ENCODE measurements at regions not wholly inside any gene's neighbourhood (a gene's known extent, or its start where the extent isn't known, plus 50 kb on each side); places are given as distances from the start of the nearest gene placed in this dataset.

DNA sequence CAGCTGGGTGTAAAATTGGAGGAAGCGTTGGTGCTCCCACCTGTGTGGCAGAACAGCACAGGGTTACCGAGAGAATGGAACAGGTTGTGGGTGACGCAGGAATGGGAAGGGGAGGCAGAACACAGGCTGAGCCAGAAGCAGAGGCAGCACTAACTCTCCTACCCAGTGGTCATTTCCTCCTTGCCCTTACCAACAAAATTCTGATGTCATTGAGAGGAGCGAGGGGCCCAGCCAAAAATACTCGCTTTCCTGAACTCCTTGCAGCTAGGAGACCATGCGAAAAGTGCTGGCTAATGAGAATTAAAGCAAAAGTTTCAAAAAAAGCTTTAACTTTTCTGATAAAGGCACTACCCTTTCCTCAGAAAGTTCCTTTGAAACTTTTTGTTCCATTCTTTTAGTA, 54.4 kb upstream of the HMGA2 start:
- no TSS peak for BruUV-seq (replicated peaks)
- Histone ChIP-seq H4K20me1 (ENCODE audit: insufficient read depth) (no peaks in the 10 kb centered on the region), H3K4me3 (no peak overlapping the region), H3K27ac (no peak overlapping the region), H2AFZ (no peak overlapping the region), H3K36me3 (ENCODE audit: low read depth) (no peaks in the 10 kb centered on the region), H3K9me3 (ENCODE audit: insufficient read depth, low read depth) (no peaks in the 10 kb centered on the region; the same call in 1 of the 2 replicates), H3K79me2 (ENCODE audit: low read depth) (no peaks in the 10 kb centered on the region), H3F3A (ENCODE audit: insufficient read depth, low read depth) (no peaks in the 10 kb centered on the region; the same call in 1 of the 2 replicates), H3K27me3 (ENCODE audit: insufficient read depth, low read depth) (no peaks in the 10 kb centered on the region), H3K4me2 (no peak overlapping the region), H3K4me1 (replicated peaks; ENCODE audit: insufficient read depth) (peaks cover 11% of the 10 kb centered on the region), H3K9me2 (ENCODE audit: insufficient read depth) (no peaks in the 10 kb centered on the region)
- TF ChIP-seq, protein P1, sequence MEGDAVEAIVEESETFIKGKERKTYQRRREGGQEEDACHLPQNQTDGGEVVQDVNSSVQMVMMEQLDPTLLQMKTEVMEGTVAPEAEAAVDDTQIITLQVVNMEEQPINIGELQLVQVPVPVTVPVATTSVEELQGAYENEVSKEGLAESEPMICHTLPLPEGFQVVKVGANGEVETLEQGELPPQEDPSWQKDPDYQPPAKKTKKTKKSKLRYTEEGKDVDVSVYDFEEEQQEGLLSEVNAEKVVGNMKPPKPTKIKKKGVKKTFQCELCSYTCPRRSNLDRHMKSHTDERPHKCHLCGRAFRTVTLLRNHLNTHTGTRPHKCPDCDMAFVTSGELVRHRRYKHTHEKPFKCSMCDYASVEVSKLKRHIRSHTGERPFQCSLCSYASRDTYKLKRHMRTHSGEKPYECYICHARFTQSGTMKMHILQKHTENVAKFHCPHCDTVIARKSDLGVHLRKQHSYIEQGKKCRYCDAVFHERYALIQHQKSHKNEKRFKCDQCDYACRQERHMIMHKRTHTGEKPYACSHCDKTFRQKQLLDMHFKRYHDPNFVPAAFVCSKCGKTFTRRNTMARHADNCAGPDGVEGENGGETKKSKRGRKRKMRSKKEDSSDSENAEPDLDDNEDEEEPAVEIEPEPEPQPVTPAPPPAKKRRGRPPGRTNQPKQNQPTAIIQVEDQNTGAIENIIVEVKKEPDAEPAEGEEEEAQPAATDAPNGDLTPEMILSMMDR (conservative IDR thresholded peaks at IDR 0.05), result no peak
- no peak for TF ChIP-seq EZH2 (IDR thresholded peaks at IDR 0.05; ENCODE audit: low read depth)
- ChIA-PET POLR2A (ENCODE audit: unreplicated experiment) (no interaction called here), CTCF (no interaction called here)
- no peak for DNase-seq
- intact Hi-C loops (cut with micrococcal nuclease; ENCODE audit: unreplicated experiment), result no loop called here

Data from PC-9 (cell line).